Right atrium auricular region (tissue), 2 donors: ENCODE measurements at regions not wholly inside any gene's neighbourhood (a gene's known extent, or its start where the extent isn't known, plus 50 kb on each side); places are given as distances from the start of the nearest gene placed in this dataset.
"Not testable (repeated sequence)": the region's sequence is repeated elsewhere in the genome, so short reads cannot be mapped to it uniquely, and the experiment has no call there.

Experiments used
- DNase-seq: peaks from one replicate; pipeline ENCODE4 v3.0.0-alpha.2; 2019; ENCODE audit warnings: low spot score
- H3K27ac ChIP-seq, 2 donors: fragments of 200-600 bp; sonication (generic); 1 replicate in 1 of 2; 2 replicates in 1 of 2; pipeline ENCODE4 v1.5.1; 2016 to 2019
- H3K27me3 ChIP-seq, 2 donors: fragments of 200-600 bp; sonication (generic); one replicate each; pipeline versions ENCODE4 v1.5.1 to v1.6.0; 2017 to 2019
- H3K36me3 ChIP-seq: fragments of 200-600 bp; sonication (generic); one replicate; pipeline ENCODE4 v1.5.1; 2016
- H3K4me1 ChIP-seq, 2 donors: fragments of 200-600 bp; sonication (generic); one replicate each; pipeline versions ENCODE4 v1.5.1 to v1.6.0; 2017 to 2019
- H3K4me3 ChIP-seq, 2 donors: fragments of 200-600 bp; sonication (generic); 1 replicate in 1 of 2; 2 replicates in 1 of 2; pipeline ENCODE4 v1.5.1; 2017 to 2019; ENCODE audit warnings: mild to moderate bottlenecking in 1 of 2, moderate library complexity in 1 of 2
- H3K9me3 ChIP-seq, 2 donors: fragments of 200-600 bp; sonication (generic); one replicate each; pipeline ENCODE4 v1.5.1; 2019
- TF ChIP-seq, protein P1 (sequence below), 2 donors: fragments of 200-600 bp; sonication (generic); IDR thresholded peaks; one replicate each; pipeline ENCODE4 v1.5.1; 2019; ENCODE audit warnings: antibody characterized with exemption in 2 of 2

DNA sequence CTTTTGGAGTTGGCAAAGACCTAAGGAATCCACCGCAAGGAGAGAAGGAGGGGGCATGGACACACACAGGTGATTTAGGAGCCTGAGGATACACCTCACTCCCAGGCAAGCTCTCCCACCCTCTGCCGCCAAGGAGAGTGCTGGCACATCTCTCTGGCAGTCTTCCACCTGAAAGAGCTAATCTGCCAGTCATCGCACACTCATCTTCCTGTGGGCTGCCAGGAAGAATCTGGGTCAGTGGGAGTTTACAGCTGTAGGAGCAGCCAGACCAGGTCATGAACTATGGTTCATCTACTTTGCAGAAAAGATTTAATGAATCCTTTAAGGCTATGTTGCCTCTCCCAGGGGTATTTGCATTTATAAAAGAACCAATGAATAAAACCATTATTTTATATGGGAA, 170.6 kb upstream of the TSC22D2 start:
- H3K27ac ChIP-seq = peak overlapping the region in 1 of 2 donors; percentile 16
- no peaks in the 10 kb centered on the region for H3K36me3 ChIP-seq
- no peak overlapping the region for H3K4me3 ChIP-seq
- DNase-seq = no peak
- H3K9me3 ChIP-seq = no peaks in the 10 kb centered on the region
- TF ChIP-seq, protein P1, sequence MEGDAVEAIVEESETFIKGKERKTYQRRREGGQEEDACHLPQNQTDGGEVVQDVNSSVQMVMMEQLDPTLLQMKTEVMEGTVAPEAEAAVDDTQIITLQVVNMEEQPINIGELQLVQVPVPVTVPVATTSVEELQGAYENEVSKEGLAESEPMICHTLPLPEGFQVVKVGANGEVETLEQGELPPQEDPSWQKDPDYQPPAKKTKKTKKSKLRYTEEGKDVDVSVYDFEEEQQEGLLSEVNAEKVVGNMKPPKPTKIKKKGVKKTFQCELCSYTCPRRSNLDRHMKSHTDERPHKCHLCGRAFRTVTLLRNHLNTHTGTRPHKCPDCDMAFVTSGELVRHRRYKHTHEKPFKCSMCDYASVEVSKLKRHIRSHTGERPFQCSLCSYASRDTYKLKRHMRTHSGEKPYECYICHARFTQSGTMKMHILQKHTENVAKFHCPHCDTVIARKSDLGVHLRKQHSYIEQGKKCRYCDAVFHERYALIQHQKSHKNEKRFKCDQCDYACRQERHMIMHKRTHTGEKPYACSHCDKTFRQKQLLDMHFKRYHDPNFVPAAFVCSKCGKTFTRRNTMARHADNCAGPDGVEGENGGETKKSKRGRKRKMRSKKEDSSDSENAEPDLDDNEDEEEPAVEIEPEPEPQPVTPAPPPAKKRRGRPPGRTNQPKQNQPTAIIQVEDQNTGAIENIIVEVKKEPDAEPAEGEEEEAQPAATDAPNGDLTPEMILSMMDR (IDR thresholded peaks at IDR 0.05) = no peak
- peaks cover 0 to 50% of the 10 kb centered on the region in 2 donors for H3K4me1 ChIP-seq
- no peaks in the 10 kb centered on the region for H3K27me3 ChIP-seq

DNA sequence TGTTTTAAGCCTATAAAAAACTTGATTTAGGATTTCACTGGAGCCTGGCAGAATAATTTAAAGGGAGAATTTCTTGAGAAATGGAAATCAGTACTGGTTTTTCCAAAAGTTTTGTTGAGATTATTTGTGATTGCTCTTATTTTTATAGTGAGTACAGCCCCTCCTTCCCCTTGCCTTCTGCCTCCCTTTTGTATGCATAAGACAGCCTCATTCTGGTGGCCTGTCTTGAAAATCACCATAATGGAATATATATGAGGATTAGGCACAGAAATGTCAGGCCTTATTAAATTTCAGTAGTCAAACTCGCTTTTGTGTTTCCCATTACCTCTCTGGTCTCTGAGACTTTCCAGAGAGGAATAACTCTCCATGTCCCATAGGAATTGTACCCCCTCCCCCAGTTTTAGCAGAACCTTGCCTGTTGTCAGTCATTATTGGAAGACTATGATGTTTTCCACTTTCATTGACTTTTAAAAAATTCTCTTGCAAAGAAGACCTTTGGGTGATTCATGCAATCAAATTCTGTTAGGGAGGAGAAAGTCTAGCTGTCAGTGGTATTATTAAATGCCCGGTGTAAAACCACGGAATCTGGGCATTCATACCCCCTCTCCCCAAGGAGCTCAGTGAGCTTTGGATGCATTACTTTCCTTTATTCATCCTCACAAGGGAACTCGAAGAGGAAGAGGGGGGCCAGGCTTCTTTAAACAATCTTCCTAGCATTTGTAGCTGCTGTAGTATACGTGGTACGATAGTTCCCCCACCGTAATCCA, 171.6 kb upstream of the TSC22D2 start:
- TF ChIP-seq, protein P1 (IDR thresholded peaks at IDR 0.05) = no peak
- peaks cover 0 to 55% of the 10 kb centered on the region in 2 donors for H3K4me1 ChIP-seq
- no peaks in the 10 kb centered on the region for H3K27me3 ChIP-seq
- DNase-seq = no peak
- no peaks in the 10 kb centered on the region for H3K36me3 ChIP-seq
- no peak overlapping the region for H3K4me3 ChIP-seq
- no peaks in the 10 kb centered on the region for H3K9me3 ChIP-seq
- peak overlapping the region; percentile 43 to 74 for H3K27ac ChIP-seq

DNA sequence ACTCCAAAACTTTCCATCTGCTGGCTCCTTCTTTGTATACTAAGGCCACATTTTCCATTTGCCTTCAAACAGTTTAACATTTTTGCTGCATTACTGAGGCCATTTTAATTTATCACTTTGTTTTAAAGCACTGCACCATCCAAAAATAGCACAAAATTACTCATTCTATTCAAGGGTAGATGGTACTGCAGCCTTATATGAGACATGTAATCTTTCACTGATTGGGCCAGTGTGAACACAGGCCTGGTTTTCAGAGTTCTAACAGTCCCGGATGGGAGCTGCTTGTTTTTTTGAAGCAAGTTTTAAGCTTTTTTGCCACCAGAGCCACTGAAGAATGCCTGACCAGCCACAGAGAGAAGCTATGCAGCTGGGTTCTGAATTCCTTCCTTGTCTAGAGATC, 172.3 kb upstream of the TSC22D2 start:
- Histone ChIP-seq H3K4me3 (no peak overlapping the region), H3K27me3 (no peaks in the 10 kb centered on the region), H3K27ac (peak overlapping the region; percentile 43 to 74), H3K9me3 (no peaks in the 10 kb centered on the region), H3K36me3 (no peaks in the 10 kb centered on the region), H3K4me1 (peaks cover 0 to 55% of the 10 kb centered on the region in 2 donors)
- no peak for DNase-seq
- TF ChIP-seq, protein P1 (IDR thresholded peaks at IDR 0.05) = no peak

DNA sequence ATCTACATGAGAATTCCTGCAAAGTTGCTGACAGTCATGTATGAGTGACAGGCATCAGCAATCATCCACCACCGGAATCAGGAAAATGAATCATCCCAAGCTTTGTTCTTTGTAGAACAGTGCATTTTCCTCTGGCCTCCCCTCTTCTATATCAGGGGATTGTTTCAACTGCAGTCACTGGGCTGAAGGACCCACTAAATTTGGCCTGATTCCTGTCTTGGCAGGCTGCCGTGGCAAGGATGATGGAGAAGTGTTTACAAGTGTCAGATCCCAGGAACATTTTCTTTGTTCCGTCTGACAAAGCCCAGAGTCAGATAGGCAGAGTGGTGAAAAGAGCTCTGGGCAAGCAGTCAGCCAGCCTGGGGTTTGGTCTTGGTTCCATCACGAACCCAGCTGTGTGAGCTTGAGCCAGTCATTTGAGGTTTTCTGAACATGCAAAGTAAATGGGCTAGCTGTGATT, 175.1 kb upstream of the TSC22D2 start:
- Histone ChIP-seq H3K4me1 (peaks cover 0 to 45% of the 10 kb centered on the region in 2 donors), H3K27me3 (no peaks in the 10 kb centered on the region), H3K9me3 (no peaks in the 10 kb centered on the region), H3K4me3 (no peak overlapping the region), H3K36me3 (no peaks in the 10 kb centered on the region), H3K27ac (peak overlapping the region; percentile 40 to 71)
- DNase-seq = peak; percentile 62
- TF ChIP-seq, protein P1 (IDR thresholded peaks at IDR 0.05) = no peak

DNA sequence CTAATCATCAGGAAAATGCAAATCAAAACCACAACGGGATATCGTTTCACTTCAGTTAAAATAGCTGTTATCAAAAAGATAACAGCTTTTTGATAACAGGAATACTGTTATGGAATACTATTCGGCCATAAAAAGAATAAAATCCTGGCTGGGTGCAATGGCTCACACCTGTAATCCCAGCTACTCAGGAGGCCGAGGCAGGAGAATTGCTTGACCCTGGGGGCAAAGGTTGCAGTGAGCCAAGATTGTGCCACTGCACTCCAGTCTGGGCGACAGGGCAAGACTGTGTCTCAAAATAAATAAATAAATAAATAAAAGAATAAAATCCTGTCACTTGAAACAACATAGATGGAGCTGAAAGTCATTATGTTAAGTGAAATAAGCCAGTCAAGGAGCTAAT, 178.1 kb upstream of the TSC22D2 start:
- Histone ChIP-seq H3K9me3 (no peaks in the 10 kb centered on the region), H3K4me3 (no peak overlapping the region)

DNA sequence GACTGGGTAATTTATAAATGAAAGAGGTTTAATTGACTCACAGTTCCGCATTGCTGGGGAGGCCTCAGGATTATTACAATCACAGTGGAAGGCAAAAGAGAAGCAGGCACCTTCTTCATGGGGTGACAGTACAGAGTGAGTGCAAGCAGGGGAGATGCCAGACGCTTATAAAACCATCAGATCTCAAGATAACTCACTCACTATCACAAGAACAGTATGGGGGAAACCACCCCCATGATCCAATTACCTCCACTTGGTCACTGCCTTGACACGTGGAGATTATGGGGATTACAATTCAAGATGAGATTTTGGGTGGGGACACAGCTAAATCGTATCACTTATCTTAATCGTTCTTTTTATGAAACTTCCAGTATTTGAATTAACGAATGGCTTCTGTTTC, 179.5 kb upstream of the TSC22D2 start:
- not testable (repeated sequence) for H3K36me3 ChIP-seq, H3K27me3 ChIP-seq, DNase-seq, H3K9me3 ChIP-seq, H3K4me3 ChIP-seq, H3K27ac ChIP-seq
- H3K4me1 ChIP-seq = peaks cover 0 to 17% of the 10 kb centered on the region in 2 donors

More for the DNA sequence above, 178.1 kb upstream of the TSC22D2 start:
- H3K27ac ChIP-seq = no peak overlapping the region
- TF ChIP-seq, protein P1 (IDR thresholded peaks at IDR 0.05) = no peak
- no peaks in the 10 kb centered on the region for H3K36me3 ChIP-seq
- H3K4me1 ChIP-seq = peaks cover 0 to 20% of the 10 kb centered on the region in 2 donors
- no peaks in the 10 kb centered on the region for H3K27me3 ChIP-seq
- DNase-seq = no peak
